HG03432 (cell line): ENCODE measurements at regions not wholly inside any gene's neighbourhood (a gene's known extent, or its start where the extent isn't known, plus 50 kb on each side); places are given as distances from the start of the nearest gene placed in this dataset.
"Not testable (repeated sequence)": the region's sequence is repeated elsewhere in the genome, so short reads cannot be mapped to it uniquely, and the experiment has no call there.

Source experiments
- ATAC-seq: cut with Tn5 transposase; IDR thresholded peaks from one replicate; pipeline ENCODE4 v1.9.1; 2021; ENCODE audit warnings: mild to moderate bottlenecking, moderate library complexity; ENCODE audit not compliant: unreplicated experiment

- no peak for ATAC-seq
Observed at GRCh38 chr2:39932198-39932597, 153.1 kb upstream of the THUMPD2 start.

- ATAC-seq: no peak
Observed at GRCh38 chr2:39930175-39930917, 151.3 kb upstream of the THUMPD2 start.

- no peak for ATAC-seq
Observed at GRCh38 chr2:39929531-39929930, 150.5 kb upstream of the THUMPD2 start.

GRCh38 chr2:39925312-39925711, 146.3 kb upstream of the THUMPD2 start:
- no peak for ATAC-seq

GRCh38 chr2:39923455-39923854, 144.4 kb upstream of the THUMPD2 start:
- no peak for ATAC-seq

- ATAC-seq: no peak
Observed at GRCh38 chr2:39922679-39923405, 143.8 kb upstream of the THUMPD2 start.

GRCh38 chr2:39920307-39920801, 141.3 kb upstream of the THUMPD2 start:
- ATAC-seq: no peak

- ATAC-seq: no peak
Observed at GRCh38 chr2:39919511-39920306, 140.7 kb upstream of the THUMPD2 start.

GRCh38 chr2:39918886-39919285, 139.8 kb upstream of the THUMPD2 start:
- no peak for ATAC-seq

GRCh38 chr2:39917371-39917770, 138.3 kb upstream of the THUMPD2 start:
- not testable (repeated sequence) for ATAC-seq

GRCh38 chr2:39914949-39915348, 135.9 kb upstream of the THUMPD2 start:
- ATAC-seq: no peak

- ATAC-seq: peak; percentile 89
Observed at GRCh38 chr2:39913648-39914461, 134.8 kb upstream of the THUMPD2 start.

GRCh38 chr2:39902103-39902502, 123.0 kb upstream of the THUMPD2 start:
- ATAC-seq: no peak

GRCh38 chr2:39898934-39899333, 119.9 kb upstream of the THUMPD2 start:
- ATAC-seq: no peak

- no peak for ATAC-seq
Observed at GRCh38 chr2:39897273-39897672, 118.2 kb upstream of the THUMPD2 start.

- ATAC-seq: no peak
Observed at GRCh38 chr2:39894082-39894481, 115.0 kb upstream of the THUMPD2 start.

- no peak for ATAC-seq
Observed at GRCh38 chr2:39893616-39894015, 114.6 kb upstream of the THUMPD2 start.

GRCh38 chr2:39881948-39882347, 102.9 kb upstream of the THUMPD2 start:
- no peak for ATAC-seq

- no peak for ATAC-seq
Observed at GRCh38 chr2:39881494-39881893, 102.4 kb upstream of the THUMPD2 start.

- not testable (repeated sequence) for ATAC-seq
Observed at GRCh38 chr2:39879001-39879400, 99.9 kb upstream of the THUMPD2 start.

- no peak for ATAC-seq
Observed at GRCh38 chr2:39875914-39876267, 96.8 kb upstream of the THUMPD2 start.
